NCI-H526 (cell line): ENCODE measurements at regions not wholly inside any gene's neighbourhood (a gene's known extent, or its start where the extent isn't known, plus 50 kb on each side); places are given as distances from the start of the nearest gene placed in this dataset.
"Not testable (repeated sequence)": the region's sequence is repeated elsewhere in the genome, so short reads cannot be mapped to it uniquely, and the experiment has no call there.

Experiments
- DNase-seq, 2 experiments: peaks; one replicate each; lab custom pipeline; 2025; lab: John Stamatoyannopoulos, UW

DNA sequence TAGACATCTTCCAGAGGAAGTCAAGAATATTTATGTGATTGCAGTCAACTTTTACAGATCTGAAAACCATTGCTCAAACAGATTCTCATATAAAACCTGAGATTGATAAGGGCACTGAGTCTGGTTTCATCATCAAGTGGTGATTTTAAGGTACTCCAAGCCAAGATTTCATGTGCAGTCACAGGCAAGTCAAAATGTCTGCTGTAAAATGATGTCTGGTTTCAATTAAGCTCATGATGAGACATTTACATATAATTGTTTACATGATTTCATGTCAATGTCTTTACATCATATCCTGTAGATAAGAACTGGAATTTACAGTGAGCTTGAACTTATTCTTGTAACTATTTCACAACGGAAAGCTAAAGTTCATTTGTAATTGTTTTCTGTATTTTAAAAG, 1215.5 kb downstream of the ROBO2 start:
- DNase-seq = no peak

- no peak for DNase-seq
Measured at GRCh38 chr3:78256123-78256522, 1216.2 kb downstream of the ROBO2 start.

GRCh38 chr3:78257951-78258530, 1218.1 kb downstream of the ROBO2 start:
- DNase-seq = no peak

GRCh38 chr3:78258798-78259197, 1218.9 kb downstream of the ROBO2 start:
- no peak for DNase-seq

- DNase-seq = no peak
Measured at GRCh38 chr3:78260388-78260787, 1220.5 kb downstream of the ROBO2 start.

DNA sequence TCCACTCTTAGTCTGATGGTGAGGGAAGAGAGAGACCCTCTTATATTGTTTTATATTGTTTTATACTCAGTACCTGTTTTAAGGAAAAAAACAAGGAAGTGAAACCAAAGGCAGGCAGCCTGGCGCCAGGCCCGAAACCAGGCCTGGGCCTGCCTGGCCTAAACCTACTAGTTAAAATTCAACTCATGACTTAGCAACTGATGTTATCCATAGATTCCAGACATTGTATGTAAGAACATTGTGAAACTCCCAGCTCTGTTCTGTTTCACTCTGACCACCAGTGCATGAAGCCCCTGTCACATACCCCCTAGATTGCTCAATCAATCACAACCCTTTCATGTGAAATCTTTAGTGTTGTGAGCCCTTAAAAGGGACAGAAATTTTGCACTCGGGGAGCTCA, 1226.7 kb downstream of the ROBO2 start:
- not testable (repeated sequence) for DNase-seq

GRCh38 chr3:78267235-78267634, 1227.3 kb downstream of the ROBO2 start:
- no peak for DNase-seq

- no peak for DNase-seq
Measured at GRCh38 chr3:78268087-78268486, 1228.2 kb downstream of the ROBO2 start.

DNA sequence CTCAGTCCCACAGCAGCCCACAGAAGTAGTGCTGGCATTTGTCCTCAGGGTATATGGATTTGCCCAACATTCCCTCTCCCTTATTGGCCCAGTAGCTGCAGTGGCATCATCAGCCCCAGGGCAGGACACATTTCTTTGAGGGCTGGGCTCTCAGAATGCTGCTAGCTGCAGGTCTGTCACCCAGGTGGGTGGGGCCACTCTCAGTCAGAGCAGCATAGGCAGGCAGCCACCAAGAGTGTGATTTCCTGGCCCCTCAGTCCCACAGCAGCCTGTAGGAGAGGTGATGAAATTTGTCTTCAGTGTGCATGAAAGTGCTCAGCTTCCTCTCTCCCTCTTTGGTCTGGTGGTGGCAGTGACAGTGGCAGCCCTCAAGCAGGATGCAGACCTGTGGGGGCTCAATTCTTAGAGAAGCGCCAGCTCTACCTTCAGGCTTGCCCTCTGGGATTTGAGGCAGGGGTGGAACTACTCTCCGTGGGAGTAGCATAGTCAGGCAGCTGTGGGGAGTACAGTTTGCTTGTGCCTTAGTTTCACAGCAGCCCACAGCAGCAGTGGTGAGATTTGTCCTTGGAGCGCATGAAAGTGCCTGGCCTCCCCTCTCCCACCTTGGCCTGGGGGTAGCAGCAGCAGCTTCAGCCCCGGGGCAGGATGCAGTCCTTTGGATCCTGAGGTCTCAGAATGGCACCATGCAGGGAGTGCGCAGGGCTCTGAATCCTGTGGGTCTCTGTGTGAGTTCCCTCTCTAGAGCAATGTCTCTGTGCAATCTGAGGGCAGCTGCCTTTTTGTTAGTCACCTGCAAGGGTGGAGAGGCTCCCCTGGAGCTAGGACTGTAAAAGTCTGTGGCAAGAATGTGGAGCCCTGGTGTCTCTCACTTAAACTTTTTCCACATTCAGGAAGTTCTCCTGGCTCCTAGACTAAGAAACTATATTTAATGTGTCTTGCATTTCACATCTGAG, 1229.1 kb downstream of the ROBO2 start:
- no peak for DNase-seq

DNA sequence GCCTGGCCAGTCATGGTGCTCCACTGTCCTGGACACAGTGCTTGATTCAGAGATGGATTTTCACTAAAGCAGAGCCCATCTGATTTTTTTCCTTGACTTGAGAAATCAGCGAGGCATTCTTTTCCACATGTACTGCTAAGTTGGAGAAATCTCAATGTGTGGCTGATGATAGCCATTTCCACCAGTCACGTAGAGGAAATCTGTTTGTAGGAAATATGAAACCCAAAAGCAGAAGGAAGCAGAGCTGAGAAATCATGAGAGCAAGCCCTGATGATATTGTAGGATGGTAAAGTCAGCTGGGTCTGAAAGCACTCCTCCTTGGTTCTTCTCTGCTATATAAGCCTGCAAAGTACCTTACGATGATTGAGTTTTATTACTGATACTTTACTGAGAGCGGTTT, 1233.4 kb downstream of the ROBO2 start:
- no peak for DNase-seq

DNA sequence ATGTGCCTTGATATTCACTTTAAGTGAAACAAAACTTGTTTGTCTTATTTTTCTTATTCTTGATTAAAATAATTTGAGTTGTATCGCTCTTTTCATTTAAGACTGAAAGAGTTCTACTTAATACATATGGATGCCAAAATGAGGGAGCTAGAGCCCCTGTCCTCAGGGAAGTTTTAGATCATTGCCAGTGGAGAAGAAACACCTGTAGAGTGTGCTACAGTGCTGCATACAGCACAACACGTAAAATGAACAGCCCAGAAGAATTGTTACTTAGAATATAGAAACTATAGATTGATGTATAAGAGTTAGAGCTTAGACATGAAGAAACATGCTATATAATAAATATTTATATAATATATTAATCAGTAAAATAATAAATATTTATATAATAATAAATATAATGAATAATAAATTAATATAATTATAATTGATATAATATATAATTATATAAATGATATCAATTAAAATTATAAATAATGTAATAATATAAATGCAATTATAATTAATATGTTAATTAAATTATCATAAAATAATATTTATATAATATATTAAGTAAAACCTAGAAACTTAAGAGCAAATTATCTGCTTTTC, 1234.7 kb downstream of the ROBO2 start:
- no peak for DNase-seq

DNA sequence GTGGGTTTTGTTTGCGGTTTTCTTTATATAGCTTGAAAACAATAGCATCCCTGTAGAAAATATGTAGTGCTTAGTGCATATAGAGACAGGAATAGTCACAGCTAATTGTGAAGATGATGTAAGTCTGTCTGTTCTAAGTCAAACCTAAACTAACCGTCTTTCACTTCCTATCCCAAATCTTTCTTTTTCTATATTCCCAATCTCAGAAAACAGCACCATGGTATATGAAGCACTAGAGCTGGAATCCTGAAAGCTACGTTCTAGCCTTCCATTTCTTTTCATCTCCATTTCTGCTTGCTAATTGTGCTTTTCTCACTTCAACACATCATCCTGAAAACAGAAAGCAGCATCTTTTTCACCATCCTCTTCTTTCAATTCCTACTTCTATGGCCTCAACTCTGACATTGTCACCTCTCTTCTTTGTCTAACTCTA, 1235.5 kb downstream of the ROBO2 start:
- no peak for DNase-seq

- DNase-seq = no peak
Measured at GRCh38 chr3:78277220-78277619, 1237.3 kb downstream of the ROBO2 start.

- no peak for DNase-seq
Measured at GRCh38 chr3:78277801-78278200, 1237.9 kb downstream of the ROBO2 start.

GRCh38 chr3:78279091-78279490, 1239.2 kb downstream of the ROBO2 start:
- no peak for DNase-seq

DNA sequence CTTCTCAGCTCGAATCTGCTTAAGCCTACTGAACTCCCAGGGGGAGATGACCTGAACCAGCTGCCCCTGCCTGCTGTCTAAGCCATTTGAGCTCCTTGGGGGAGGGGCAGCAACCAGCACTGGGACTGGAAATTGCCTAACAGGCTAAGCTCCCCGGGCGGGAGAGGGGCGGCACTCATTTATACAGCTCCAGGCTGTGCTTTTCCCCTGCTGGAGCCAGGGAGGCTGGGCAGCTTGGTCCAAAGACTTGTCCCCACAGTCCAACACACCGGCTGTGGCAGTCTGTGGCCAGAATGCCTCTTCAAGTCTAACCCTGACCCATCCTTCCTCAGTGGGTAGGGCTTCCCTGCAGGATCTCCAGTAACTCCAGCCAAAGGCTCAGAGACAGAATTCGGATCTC, 1241.5 kb downstream of the ROBO2 start:
- DNase-seq = no peak

DNA sequence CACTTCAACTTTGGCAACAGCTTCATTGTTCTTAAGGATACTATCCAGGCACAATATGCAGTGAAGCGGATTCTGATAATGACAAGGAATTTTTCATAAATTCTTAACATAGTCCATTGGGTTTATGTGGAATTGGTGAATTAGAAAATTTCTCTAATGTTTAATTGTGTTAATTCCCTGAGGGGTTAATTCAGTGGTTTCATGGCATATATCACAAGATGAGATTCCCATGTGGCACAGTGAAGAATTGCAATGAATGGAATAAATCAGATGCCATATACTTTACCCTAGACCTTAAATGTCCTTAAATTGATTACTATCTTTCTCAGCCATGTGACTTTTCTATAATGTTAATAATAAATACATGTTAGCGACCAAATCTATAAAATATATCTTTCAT, 1244.1 kb downstream of the ROBO2 start:
- no peak for DNase-seq

- no peak for DNase-seq
Measured at GRCh38 chr3:78285032-78285728, 1245.3 kb downstream of the ROBO2 start.

DNA sequence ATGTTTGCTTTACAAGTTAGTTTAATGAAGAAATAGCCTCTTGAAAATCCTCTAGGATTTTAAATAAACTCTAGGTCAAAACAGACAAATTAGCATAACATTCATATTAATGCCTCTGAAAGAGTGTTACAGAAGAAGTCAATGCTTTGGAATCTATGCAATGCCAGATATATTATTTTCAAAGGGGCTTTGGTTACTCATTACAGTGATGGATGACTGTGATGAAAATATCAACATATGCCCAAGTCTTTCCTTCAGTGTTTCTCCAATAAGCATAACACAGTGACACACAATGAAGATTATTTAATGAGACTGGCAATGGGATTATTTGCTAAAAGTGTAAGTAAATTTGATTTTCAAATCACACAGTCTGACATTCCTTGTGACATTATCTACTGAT, 1247.2 kb downstream of the ROBO2 start:
- no peak for DNase-seq

DNA sequence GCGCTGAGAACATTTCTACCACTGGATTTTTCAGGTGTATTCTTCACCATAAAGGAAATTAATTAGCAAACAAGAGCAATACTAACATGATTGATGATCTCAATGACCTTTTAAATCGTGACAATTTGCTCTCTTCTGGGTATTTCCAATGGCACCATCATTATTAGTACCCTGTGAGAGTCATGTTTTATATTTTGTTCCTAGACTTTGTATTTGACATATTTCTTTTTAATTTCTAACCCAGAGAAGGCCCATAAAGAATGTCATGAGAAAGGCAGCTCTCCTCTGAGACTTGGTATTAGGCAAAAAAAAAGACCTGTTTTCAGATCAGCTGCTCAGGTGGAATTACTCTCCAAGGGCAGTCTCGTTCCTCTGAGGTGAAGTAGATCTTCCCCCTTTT, 1253.4 kb downstream of the ROBO2 start:
- DNase-seq = no peak

DNA sequence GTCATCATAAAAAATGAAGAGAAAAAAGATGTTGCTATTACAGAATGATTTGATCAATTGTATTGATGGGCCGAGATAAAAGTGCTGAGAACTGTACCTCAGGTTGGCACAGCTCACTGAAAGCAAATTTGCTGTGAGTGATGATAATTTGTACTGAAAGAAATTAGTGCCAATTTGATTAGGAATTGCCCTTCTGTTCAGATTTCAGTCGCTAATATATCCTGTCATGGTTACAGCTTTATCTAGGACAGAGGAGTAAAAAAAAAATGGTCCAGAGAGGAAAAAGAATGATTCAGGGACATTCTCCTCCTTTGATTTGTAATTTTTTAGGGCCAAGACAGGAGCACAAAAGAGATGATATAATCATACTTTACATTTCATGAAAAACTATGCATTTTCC, 1264.2 kb downstream of the ROBO2 start:
- no peak for DNase-seq

GRCh38 chr3:78312851-78313250, 1273.0 kb downstream of the ROBO2 start:
- no peak for DNase-seq

DNA sequence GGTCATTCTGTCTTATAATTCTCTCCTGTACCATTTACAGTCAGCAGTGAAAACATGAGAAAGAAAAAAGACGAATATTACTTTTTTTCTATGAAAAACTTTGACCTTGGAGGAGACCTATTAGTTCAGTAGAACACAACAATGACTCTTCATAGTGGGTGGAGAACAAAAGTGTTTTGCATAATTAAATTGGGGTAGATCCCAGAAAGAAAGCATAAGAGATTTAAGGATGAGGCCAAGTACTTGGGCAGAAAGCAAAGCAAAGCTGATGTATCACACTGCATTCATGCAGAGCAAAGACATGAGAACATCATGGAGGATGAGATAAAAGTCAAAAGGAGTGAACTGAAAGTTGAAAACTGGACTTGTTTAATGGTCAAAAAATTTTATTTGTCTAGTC, 1273.4 kb downstream of the ROBO2 start:
- DNase-seq = no peak
